KMS-11 (cell line): ENCODE measurements at regions not wholly inside any gene's neighbourhood (a gene's known extent, or its start where the extent isn't known, plus 50 kb on each side); places are given as distances from the start of the nearest gene placed in this dataset.

Experiments
- H2AFZ ChIP-seq: fragments of 200-600 bp; sonication (generic); 2 replicates; pipeline ENCODE4 v1.6.1; 2016; ENCODE audit warnings: antibody characterized with exemption, mixed run types, low read depth
- H3K27ac ChIP-seq: fragments of 200-600 bp; sonication (generic); 2 replicates; pipeline ENCODE4 v1.6.1; 2016; ENCODE audit warnings: mild to moderate bottlenecking, mixed run types
- H3K27me3 ChIP-seq: fragments of 200-600 bp; sonication (generic); 2 replicates; pipeline ENCODE4 v1.6.1; 2017; ENCODE audit warnings: mild to moderate bottlenecking, low read depth, mixed run types, moderate library complexity; ENCODE audit not compliant: insufficient read depth
- H3K36me3 ChIP-seq: fragments of 200-600 bp; sonication (generic); 2 replicates; pipeline ENCODE4 v1.6.1; 2017; ENCODE audit warnings: mild to moderate bottlenecking, mixed run types; ENCODE audit not compliant: insufficient read depth
- H3K4me1 ChIP-seq: fragments of 200-600 bp; sonication (generic); 2 replicates; pipeline ENCODE4 v1.6.1; 2016; ENCODE audit warnings: mild to moderate bottlenecking, low read depth, mixed run types; ENCODE audit not compliant: poor library complexity, severe bottlenecking
- H3K4me2 ChIP-seq: fragments of 200-600 bp; sonication (generic); 2 replicates; pipeline ENCODE4 v1.7.0; 2016; ENCODE audit warnings: mild to moderate bottlenecking, mixed run types
- H3K4me3 ChIP-seq: fragments of 200-600 bp; sonication (generic); IDR thresholded peaks from 2 replicates; pipeline ENCODE4 v1.6.1; 2017; ENCODE audit warnings: low read depth, low read length, mixed read lengths; ENCODE audit not compliant: insufficient read depth
- H3K79me2 ChIP-seq: fragments of 200-600 bp; sonication (generic); 2 replicates; pipeline ENCODE4 v1.6.1; 2016; ENCODE audit warnings: low read depth, mixed run types; ENCODE audit not compliant: insufficient read depth
- H3K9ac ChIP-seq: fragments of 200-600 bp; sonication (generic); 2 replicates; pipeline ENCODE4 v1.6.1; 2016; ENCODE audit warnings: mild to moderate bottlenecking, mixed run types
- H4K20me1 ChIP-seq: fragments of 200-600 bp; sonication (generic); 2 replicates; pipeline ENCODE4 v1.6.1; 2016; ENCODE audit warnings: mild to moderate bottlenecking, mixed run types; ENCODE audit not compliant: insufficient read depth
- TF ChIP-seq, protein P1 (sequence below): fragments of 200-600 bp; sonication (generic); conservative IDR thresholded peaks from 2 replicates; pipeline ENCODE4 v1.6.1; 2017; ENCODE audit warnings: low read depth, mild to moderate bottlenecking, antibody characterized with exemption, low read length, moderate library complexity, mixed read lengths

DNA sequence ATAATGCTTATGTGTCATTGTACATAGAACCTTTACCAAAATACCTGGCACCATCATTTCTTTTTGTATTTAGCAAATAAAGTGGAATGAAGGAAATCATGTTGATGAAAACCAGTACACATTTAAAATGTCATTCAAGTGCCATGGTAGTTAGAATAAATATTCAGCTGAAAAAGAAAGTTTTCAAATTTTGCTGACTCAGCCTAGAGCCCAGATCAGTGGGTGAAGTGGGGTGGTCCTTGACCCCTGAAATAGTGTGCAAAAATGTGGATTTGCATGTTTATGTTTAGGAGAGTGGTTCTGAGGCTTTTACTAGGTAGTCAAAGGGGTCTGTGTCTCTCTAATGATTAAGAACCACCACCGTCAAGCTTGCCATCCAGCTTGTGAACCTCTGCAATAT, 418.7 kb downstream of the ETNK1 start:
- H2AFZ ChIP-seq, result no peak overlapping the region
- H3K27ac ChIP-seq, result no peak overlapping the region
- no peak overlapping the region for H3K4me3 ChIP-seq
- no peaks in the 10 kb centered on the region for H3K27me3 ChIP-seq
- H3K36me3 ChIP-seq, result no peaks in the 10 kb centered on the region
- H3K9ac ChIP-seq, result no peak overlapping the region
- no peaks in the 10 kb centered on the region for H3K79me2 ChIP-seq
- H3K4me2 ChIP-seq, result no peak overlapping the region
- H3K4me1 ChIP-seq, result no peaks in the 10 kb centered on the region
- H4K20me1 ChIP-seq, result no peaks in the 10 kb centered on the region
- TF ChIP-seq, protein P1, sequence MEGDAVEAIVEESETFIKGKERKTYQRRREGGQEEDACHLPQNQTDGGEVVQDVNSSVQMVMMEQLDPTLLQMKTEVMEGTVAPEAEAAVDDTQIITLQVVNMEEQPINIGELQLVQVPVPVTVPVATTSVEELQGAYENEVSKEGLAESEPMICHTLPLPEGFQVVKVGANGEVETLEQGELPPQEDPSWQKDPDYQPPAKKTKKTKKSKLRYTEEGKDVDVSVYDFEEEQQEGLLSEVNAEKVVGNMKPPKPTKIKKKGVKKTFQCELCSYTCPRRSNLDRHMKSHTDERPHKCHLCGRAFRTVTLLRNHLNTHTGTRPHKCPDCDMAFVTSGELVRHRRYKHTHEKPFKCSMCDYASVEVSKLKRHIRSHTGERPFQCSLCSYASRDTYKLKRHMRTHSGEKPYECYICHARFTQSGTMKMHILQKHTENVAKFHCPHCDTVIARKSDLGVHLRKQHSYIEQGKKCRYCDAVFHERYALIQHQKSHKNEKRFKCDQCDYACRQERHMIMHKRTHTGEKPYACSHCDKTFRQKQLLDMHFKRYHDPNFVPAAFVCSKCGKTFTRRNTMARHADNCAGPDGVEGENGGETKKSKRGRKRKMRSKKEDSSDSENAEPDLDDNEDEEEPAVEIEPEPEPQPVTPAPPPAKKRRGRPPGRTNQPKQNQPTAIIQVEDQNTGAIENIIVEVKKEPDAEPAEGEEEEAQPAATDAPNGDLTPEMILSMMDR, result no peak

DNA sequence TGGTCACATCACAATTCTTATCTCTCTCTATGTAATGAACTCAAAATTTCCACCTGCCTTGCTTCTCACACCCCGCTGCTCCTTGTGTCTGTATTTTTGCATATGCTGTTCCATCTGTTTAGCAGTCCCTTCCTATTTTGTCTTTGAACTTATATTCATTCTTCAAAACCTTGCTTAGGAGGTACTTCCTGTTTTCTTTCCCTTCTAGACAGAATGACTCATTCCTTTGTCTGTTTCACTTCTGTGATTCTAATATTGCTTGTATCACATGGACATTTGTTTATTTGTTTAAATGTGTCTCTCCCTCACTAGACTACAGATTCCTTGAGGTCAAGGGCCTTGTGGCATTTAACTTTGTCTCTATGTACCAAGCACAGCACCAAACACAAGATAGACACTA, 424.2 kb downstream of the ETNK1 start:
- no peak overlapping the region for H3K9ac ChIP-seq

DNA sequence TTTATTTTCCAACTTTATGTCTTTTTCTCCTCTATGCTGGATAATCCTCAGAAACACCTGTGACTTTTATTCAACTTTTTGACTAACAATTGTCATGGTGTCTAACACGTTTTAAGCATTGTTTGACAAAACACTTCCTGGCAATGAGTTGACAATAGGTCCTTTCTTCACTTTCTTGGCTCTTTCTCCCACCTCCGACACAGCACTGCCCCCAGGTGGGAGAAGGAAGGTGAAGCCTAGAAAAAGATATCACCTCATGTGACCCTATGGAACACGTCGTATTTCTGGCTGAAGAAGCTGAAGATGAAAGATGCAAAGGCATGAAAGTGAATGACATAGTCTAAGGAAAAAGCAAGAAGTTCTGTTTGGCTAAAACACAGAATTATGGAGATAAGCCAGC, 430.0 kb downstream of the ETNK1 start:
- Histone ChIP-seq H3K27me3 (no peaks in the 10 kb centered on the region), H3K4me3 (no peak overlapping the region), H2AFZ (no peak overlapping the region), H3K36me3 (no peaks in the 10 kb centered on the region), H3K9ac (no peak overlapping the region), H3K4me2 (no peak overlapping the region), H3K79me2 (no peaks in the 10 kb centered on the region), H3K27ac (no peak overlapping the region), H3K4me1 (no peaks in the 10 kb centered on the region), H4K20me1 (no peaks in the 10 kb centered on the region)
- TF ChIP-seq, protein P1, result no peak; the same call in 1 of the 2 replicates

More for the DNA sequence above, 424.2 kb downstream of the ETNK1 start:
- H3K27ac ChIP-seq, result no peak overlapping the region
- H4K20me1 ChIP-seq, result no peaks in the 10 kb centered on the region
- no peak overlapping the region for H3K4me3 ChIP-seq
- no peaks in the 10 kb centered on the region for H3K27me3 ChIP-seq
- H3K79me2 ChIP-seq, result no peaks in the 10 kb centered on the region
- TF ChIP-seq, protein P1, result no peak
- H3K4me1 ChIP-seq, result no peaks in the 10 kb centered on the region
- no peak overlapping the region for H2AFZ ChIP-seq
- no peak overlapping the region for H3K4me2 ChIP-seq
- no peaks in the 10 kb centered on the region for H3K36me3 ChIP-seq

DNA sequence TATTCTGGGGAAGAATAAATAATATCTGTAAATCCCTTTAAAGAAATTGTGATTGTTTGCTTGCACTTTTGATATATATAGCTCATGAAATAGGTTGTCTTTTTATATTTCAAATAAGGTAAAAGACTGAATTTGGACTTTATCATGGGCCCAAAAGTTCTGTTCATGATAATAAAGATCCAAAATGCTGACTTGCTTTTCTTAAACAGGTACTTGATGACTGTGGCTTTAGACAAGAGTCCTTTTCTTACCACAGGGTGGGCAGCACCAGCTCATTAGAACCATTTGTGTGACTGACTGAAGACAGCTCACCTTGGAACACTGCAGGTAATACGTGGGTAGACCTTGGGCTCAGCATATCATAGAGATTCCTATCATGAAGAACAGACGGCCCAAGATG, 432.6 kb downstream of the ETNK1 start:
- no peak overlapping the region for H3K9ac ChIP-seq
- H3K27ac ChIP-seq, result no peak overlapping the region
- H3K36me3 ChIP-seq, result no peaks in the 10 kb centered on the region
- no peaks in the 10 kb centered on the region for H3K79me2 ChIP-seq
- H3K27me3 ChIP-seq, result no peaks in the 10 kb centered on the region
- no peaks in the 10 kb centered on the region for H3K4me1 ChIP-seq
- TF ChIP-seq, protein P1, result no peak
- H3K4me3 ChIP-seq, result no peak overlapping the region
- H3K4me2 ChIP-seq, result no peak overlapping the region
- no peak overlapping the region for H2AFZ ChIP-seq
- no peaks in the 10 kb centered on the region for H4K20me1 ChIP-seq
